ENCODE measurements at regions not wholly inside any gene's neighbourhood (a gene's known extent, or its start where the extent isn't known, plus 50 kb on each side); places are given as distances from the start of the nearest gene placed in this dataset.

- no peak overlapping the region for H3K9ac ChIP-seq (ENCODE audit: low read length)
- no peaks in the 10 kb centered on the region for H3K27me3 ChIP-seq (ENCODE audit: control insufficient read depth in 1 of 2, insufficient read depth in 2 of 2, low read length in 2 of 2)
- H3K36me3 ChIP-seq (ENCODE audit: insufficient read depth, low read length), result no peaks in the 10 kb centered on the region
- no peak overlapping the region for H3K27ac ChIP-seq (ENCODE audit: low read depth, low read length)
- no peaks in the 10 kb centered on the region for H3K4me1 ChIP-seq (ENCODE audit: insufficient read depth, low read length)
- H3K9me3 ChIP-seq (ENCODE audit: low read length), result no peaks in the 10 kb centered on the region
- H3K4me3 ChIP-seq (ENCODE audit: low read depth in 1 of 2, low read length in 2 of 2), result no peak overlapping the region
Measured at GRCh38 chr5:2020730-2021129, 138.0 kb upstream of the IRX4 start.

- no peaks in the 10 kb centered on the region for H3K27me3 ChIP-seq (ENCODE audit: control insufficient read depth in 1 of 2, insufficient read depth in 2 of 2, low read length in 2 of 2)
- no peak overlapping the region for H3K4me3 ChIP-seq (ENCODE audit: low read depth in 1 of 2, low read length in 2 of 2)
- no peaks in the 10 kb centered on the region for H3K9me3 ChIP-seq (ENCODE audit: low read length)
- no peak overlapping the region for H3K9ac ChIP-seq (ENCODE audit: low read length)
- no peaks in the 10 kb centered on the region for H3K4me1 ChIP-seq (ENCODE audit: insufficient read depth, low read length)
- no peaks in the 10 kb centered on the region for H3K36me3 ChIP-seq (ENCODE audit: insufficient read depth, low read length)
- H3K27ac ChIP-seq (ENCODE audit: low read depth, low read length), result no peak overlapping the region
Measured at GRCh38 chr5:2019716-2020115, 137.0 kb upstream of the IRX4 start.

- H3K27me3 ChIP-seq (ENCODE audit: control insufficient read depth in 1 of 2, insufficient read depth in 2 of 2, low read length in 2 of 2), result no peaks in the 10 kb centered on the region
- H3K9ac ChIP-seq (ENCODE audit: low read length), result no peak overlapping the region
- H3K4me1 ChIP-seq (ENCODE audit: insufficient read depth, low read length), result no peaks in the 10 kb centered on the region
- no peak overlapping the region for H3K27ac ChIP-seq (ENCODE audit: low read depth, low read length)
- no peak overlapping the region for H3K4me3 ChIP-seq (ENCODE audit: low read depth in 1 of 2, low read length in 2 of 2)
- no peaks in the 10 kb centered on the region for H3K9me3 ChIP-seq (ENCODE audit: low read length)
- no peaks in the 10 kb centered on the region for H3K36me3 ChIP-seq (ENCODE audit: insufficient read depth, low read length)
Measured at GRCh38 chr5:2018390-2018724, 135.6 kb upstream of the IRX4 start.

- no peaks in the 10 kb centered on the region for H3K4me1 ChIP-seq (ENCODE audit: insufficient read depth, low read length)
- no peaks in the 10 kb centered on the region for H3K36me3 ChIP-seq (ENCODE audit: insufficient read depth, low read length)
- no peaks in the 10 kb centered on the region for H3K9me3 ChIP-seq (ENCODE audit: low read length)
- H3K27ac ChIP-seq (ENCODE audit: low read depth, low read length), result no peak overlapping the region
- H3K4me3 ChIP-seq (ENCODE audit: low read depth in 1 of 2, low read length in 2 of 2), result no peak overlapping the region
- no peaks in the 10 kb centered on the region for H3K27me3 ChIP-seq (ENCODE audit: control insufficient read depth in 1 of 2, insufficient read depth in 2 of 2, low read length in 2 of 2)
- no peak overlapping the region for H3K9ac ChIP-seq (ENCODE audit: low read length)
Measured at GRCh38 chr5:2017540-2018389, 135.0 kb upstream of the IRX4 start.

GRCh38 chr5:2015961-2016360 lies 133.2 kb upstream of the IRX4 start:
- no peaks in the 10 kb centered on the region for H3K9me3 ChIP-seq (ENCODE audit: low read length)
- no peak overlapping the region for H3K27ac ChIP-seq (ENCODE audit: low read depth, low read length)
- H3K36me3 ChIP-seq (ENCODE audit: insufficient read depth, low read length), result no peaks in the 10 kb centered on the region
- no peak overlapping the region for H3K9ac ChIP-seq (ENCODE audit: low read length)
- no peak overlapping the region for H3K4me3 ChIP-seq (ENCODE audit: low read depth in 1 of 2, low read length in 2 of 2)
- H3K4me1 ChIP-seq (ENCODE audit: insufficient read depth, low read length), result no peaks in the 10 kb centered on the region
- H3K27me3 ChIP-seq (ENCODE audit: control insufficient read depth in 1 of 2, insufficient read depth in 2 of 2, low read length in 2 of 2), result no peaks in the 10 kb centered on the region

- Histone ChIP-seq H3K4me3 (ENCODE audit: low read depth in 1 of 2, low read length in 2 of 2) (no peak overlapping the region), H3K36me3 (ENCODE audit: insufficient read depth, low read length) (no peaks in the 10 kb centered on the region), H3K9me3 (ENCODE audit: low read length) (no peaks in the 10 kb centered on the region), H3K9ac (ENCODE audit: low read length) (no peak overlapping the region), H3K27ac (ENCODE audit: low read depth, low read length) (no peak overlapping the region), H3K27me3 (ENCODE audit: control insufficient read depth in 1 of 2, insufficient read depth in 2 of 2, low read length in 2 of 2) (no peaks in the 10 kb centered on the region), H3K4me1 (ENCODE audit: insufficient read depth, low read length) (no peaks in the 10 kb centered on the region)
Measured at GRCh38 chr5:2015124-2015848, 132.6 kb upstream of the IRX4 start.

GRCh38 chr5:2014058-2014610 lies 131.4 kb upstream of the IRX4 start:
- Histone ChIP-seq H3K27ac (ENCODE audit: low read depth, low read length) (no peak overlapping the region), H3K4me3 (ENCODE audit: low read depth in 1 of 2, low read length in 2 of 2) (no peak overlapping the region), H3K9ac (ENCODE audit: low read length) (no peak overlapping the region), H3K27me3 (ENCODE audit: control insufficient read depth in 1 of 2, insufficient read depth in 2 of 2, low read length in 2 of 2) (no peaks in the 10 kb centered on the region), H3K36me3 (ENCODE audit: insufficient read depth, low read length) (no peaks in the 10 kb centered on the region), H3K9me3 (ENCODE audit: low read length) (no peaks in the 10 kb centered on the region), H3K4me1 (ENCODE audit: insufficient read depth, low read length) (no peaks in the 10 kb centered on the region)

GRCh38 chr5:2013301-2014057 lies 130.8 kb upstream of the IRX4 start:
- Histone ChIP-seq H3K4me3 (ENCODE audit: low read depth in 1 of 2, low read length in 2 of 2) (no peak overlapping the region), H3K4me1 (ENCODE audit: insufficient read depth, low read length) (no peaks in the 10 kb centered on the region), H3K9me3 (ENCODE audit: low read length) (no peaks in the 10 kb centered on the region), H3K9ac (ENCODE audit: low read length) (no peak overlapping the region), H3K27ac (ENCODE audit: low read depth, low read length) (no peak overlapping the region), H3K27me3 (ENCODE audit: control insufficient read depth in 1 of 2, insufficient read depth in 2 of 2, low read length in 2 of 2) (no peaks in the 10 kb centered on the region), H3K36me3 (ENCODE audit: insufficient read depth, low read length) (no peaks in the 10 kb centered on the region)

GRCh38 chr5:2012885-2013284 lies 130.2 kb upstream of the IRX4 start:
- Histone ChIP-seq H3K27ac (ENCODE audit: low read depth, low read length) (no peak overlapping the region), H3K9me3 (ENCODE audit: low read length) (no peaks in the 10 kb centered on the region), H3K4me3 (ENCODE audit: low read depth in 1 of 2, low read length in 2 of 2) (no peak overlapping the region), H3K9ac (ENCODE audit: low read length) (no peak overlapping the region), H3K4me1 (ENCODE audit: insufficient read depth, low read length) (no peaks in the 10 kb centered on the region), H3K27me3 (ENCODE audit: control insufficient read depth in 1 of 2, insufficient read depth in 2 of 2, low read length in 2 of 2) (no peaks in the 10 kb centered on the region), H3K36me3 (ENCODE audit: insufficient read depth, low read length) (no peaks in the 10 kb centered on the region)

- H3K27ac ChIP-seq (ENCODE audit: low read depth, low read length), result no peak overlapping the region
- no peak overlapping the region for H3K9ac ChIP-seq (ENCODE audit: low read length)
- no peaks in the 10 kb centered on the region for H3K9me3 ChIP-seq (ENCODE audit: low read length)
- no peaks in the 10 kb centered on the region for H3K4me1 ChIP-seq (ENCODE audit: insufficient read depth, low read length)
- no peak overlapping the region for H3K4me3 ChIP-seq (ENCODE audit: low read depth in 1 of 2, low read length in 2 of 2)
- H3K27me3 ChIP-seq (ENCODE audit: control insufficient read depth in 1 of 2, insufficient read depth in 2 of 2, low read length in 2 of 2), result no peaks in the 10 kb centered on the region
- H3K36me3 ChIP-seq (ENCODE audit: insufficient read depth, low read length), result no peaks in the 10 kb centered on the region
Measured at GRCh38 chr5:2011481-2012411, 129.0 kb upstream of the IRX4 start.
